HEK293T (cell line): ENCODE measurements at regions not wholly inside any gene's neighbourhood (a gene's known extent, or its start where the extent isn't known, plus 50 kb on each side); places are given as distances from the start of the nearest gene placed in this dataset.
"Not testable (repeated sequence)": the region's sequence is repeated elsewhere in the genome, so short reads cannot be mapped to it uniquely, and the experiment has no call there.

Experiments
- CTCF ChIA-PET: fragments of 350-600 bp; formaldehyde crosslinking; extraction: SDS; loops from one replicate; lab custom pipeline; 2021; ENCODE audit warnings: antibody characterized with exemption, inconsistent platforms; lab: Yijun Ruan, JAX
- POLR2A ChIA-PET: fragments of 350-600 bp; formaldehyde crosslinking; extraction: SDS; loops from one replicate; lab custom pipeline; 2020; ENCODE audit warnings: antibody characterized with exemption, inconsistent platforms; lab: Yijun Ruan, JAX
- DNase-seq: peaks from one replicate; pipeline ENCODE4 v3.0.0; 2012; ENCODE audit warnings: mixed read lengths; ENCODE audit errors: extremely low spot score
- ARNT ChIP-seq: fragments of 450-650 bp; IDR thresholded peaks from 2 replicates; pipeline ENCODE4 v1.6.1; 2017; ENCODE audit warnings: mild to moderate bottlenecking
- BHLHE40 ChIP-seq: fragments of 450-650 bp; IDR thresholded peaks from 2 replicates; pipeline ENCODE4 v1.6.1; 2016; ENCODE audit warnings: mild to moderate bottlenecking, moderate library complexity, borderline replicate concordance
- CTBP1 ChIP-seq: fragments of 450-650 bp; IDR thresholded peaks from 2 replicates; pipeline ENCODE4 v1.6.1; 2016; ENCODE audit warnings: borderline replicate concordance
- ELF4 ChIP-seq: fragments of 450-650 bp; IDR thresholded peaks from 2 replicates; pipeline ENCODE4 v1.6.1; 2017; ENCODE audit warnings: antibody characterized with exemption
- FOXA1 ChIP-seq: fragments of 450-650 bp; IDR thresholded peaks from 2 replicates; pipeline ENCODE4 v1.6.1; 2016; ENCODE audit warnings: mild to moderate bottlenecking
- FOXK2 ChIP-seq: fragments of 450-650 bp; IDR thresholded peaks from 2 replicates; pipeline ENCODE4 v1.6.1; 2016; ENCODE audit warnings: mild to moderate bottlenecking
- FOXM1 ChIP-seq: fragments of 450-650 bp; IDR thresholded peaks from 2 replicates; pipeline ENCODE4 v1.6.1; 2017; ENCODE audit warnings: mild to moderate bottlenecking, borderline replicate concordance
- HDGF ChIP-seq: fragments of 450-650 bp; IDR thresholded peaks from 2 replicates; pipeline ENCODE4 v1.6.1; 2017; ENCODE audit warnings: antibody characterized with exemption, borderline replicate concordance
- L3MBTL2 ChIP-seq: fragments of 450-650 bp; conservative IDR thresholded peaks from 2 replicates; pipeline ENCODE4 v1.6.1; 2016; ENCODE audit warnings: mild to moderate bottlenecking
- LEF1 ChIP-seq: fragments of 450-650 bp; IDR thresholded peaks from 2 replicates; pipeline ENCODE4 v1.6.1; 2017; ENCODE audit warnings: mild to moderate bottlenecking, borderline replicate concordance
- NFRKB ChIP-seq: fragments of 450-650 bp; IDR thresholded peaks from 2 replicates; pipeline ENCODE4 v1.6.1; 2016; ENCODE audit warnings: mild to moderate bottlenecking, moderate library complexity
- SP1 ChIP-seq: fragments of 450-650 bp; IDR thresholded peaks from 2 replicates; pipeline ENCODE4 v1.6.1; 2017
- SUZ12 ChIP-seq: fragments of 450-650 bp; IDR thresholded peaks from 2 replicates; pipeline ENCODE4 v1.6.1; 2016; ENCODE audit warnings: mild to moderate bottlenecking
- TARDBP ChIP-seq: fragments of 450-650 bp; IDR thresholded peaks from 2 replicates; pipeline ENCODE4 v1.6.1; 2016
- ZNF384 ChIP-seq: fragments of 450-650 bp; IDR thresholded peaks from 2 replicates; pipeline ENCODE4 v1.6.1; 2016
- TF ChIP-seq, protein P1 (sequence below): fragments of 450-650 bp; IDR thresholded peaks from 2 replicates; pipeline ENCODE4 v1.6.1; 2016

DNA sequence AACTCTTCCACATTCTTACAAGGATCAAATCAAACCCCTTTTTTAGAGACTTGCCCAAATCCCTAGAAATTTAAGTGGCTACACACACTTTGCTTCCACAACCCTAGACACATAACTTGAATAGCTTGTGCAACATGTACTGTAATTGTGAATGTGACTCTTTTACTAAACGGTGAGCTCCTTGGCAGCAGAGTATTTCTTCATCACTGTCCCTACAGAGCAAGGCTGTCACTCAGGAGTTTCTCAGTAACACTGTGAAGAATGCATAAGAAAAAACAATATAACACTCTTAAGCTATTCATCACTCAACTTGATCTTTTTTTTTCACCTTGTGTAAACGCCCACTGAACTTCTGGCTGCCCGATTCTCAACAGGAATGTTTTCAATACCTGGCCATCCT is 53.8 kb upstream of the ADAMTS18 start:
- ChIA-PET POLR2A (no interaction called here), CTCF (no interaction called here)
- TF ChIP-seq CTBP1, result no peak
- no peak for TF ChIP-seq FOXK2
- no peak for DNase-seq

DNA sequence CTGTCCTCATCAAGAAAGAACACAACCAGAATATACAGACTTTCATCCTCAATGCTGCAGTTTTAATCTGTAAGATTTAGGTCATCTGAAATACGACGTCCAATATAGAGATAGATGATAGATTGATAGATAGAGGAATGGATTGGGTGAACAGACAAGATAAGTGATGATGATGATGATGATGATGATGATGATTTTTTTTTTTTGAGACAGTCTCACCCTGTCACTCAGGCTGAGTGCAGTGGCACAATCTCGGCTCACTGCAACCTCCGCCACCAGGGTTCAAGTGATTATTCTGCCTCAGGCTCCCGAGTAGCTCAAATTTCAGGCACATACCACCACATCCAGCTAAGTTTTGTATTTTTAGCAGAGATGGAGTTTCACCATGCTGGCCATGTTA is 56.3 kb upstream of the ADAMTS18 start:
- TF ChIP-seq TARDBP, result no peak
- no peak for TF ChIP-seq NFRKB
- TF ChIP-seq CTBP1, result no peak
- no peak for TF ChIP-seq SP1
- no peak for TF ChIP-seq ZNF384
- no peak for TF ChIP-seq ARNT
- no peak for TF ChIP-seq FOXA1
- TF ChIP-seq FOXK2, result no peak
- no peak for TF ChIP-seq HDGF
- TF ChIP-seq FOXM1, result no peak
- no peak for TF ChIP-seq ELF4
- CTCF ChIA-PET, result no interaction called here

DNA sequence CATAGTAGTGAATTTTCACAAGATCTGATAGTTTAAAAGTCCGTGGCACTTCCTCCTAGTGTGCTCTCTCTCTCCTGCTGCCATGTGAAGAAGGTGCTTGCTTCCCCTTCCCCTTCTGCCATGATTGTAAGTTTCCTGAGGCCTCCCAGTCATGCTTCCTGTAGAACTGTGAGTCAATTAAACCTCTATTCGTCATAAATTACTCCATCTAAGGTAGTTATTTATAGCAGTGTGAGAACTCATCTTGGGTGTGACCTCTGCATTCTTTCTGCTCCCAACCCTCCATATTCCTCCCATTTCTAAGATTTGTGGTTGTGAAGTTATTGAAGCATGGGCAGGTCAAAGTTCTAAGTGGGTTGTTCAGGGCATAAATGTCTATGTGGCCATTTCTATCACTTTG is 62.1 kb upstream of the ADAMTS18 start:
- CTCF ChIA-PET, result no interaction called here
- POLR2A ChIA-PET, result no interaction called here
- TF ChIP-seq L3MBTL2, result no peak
- TF ChIP-seq TARDBP, result no peak
- no peak for TF ChIP-seq FOXA1
- no peak for TF ChIP-seq NFRKB
- TF ChIP-seq, protein P1, sequence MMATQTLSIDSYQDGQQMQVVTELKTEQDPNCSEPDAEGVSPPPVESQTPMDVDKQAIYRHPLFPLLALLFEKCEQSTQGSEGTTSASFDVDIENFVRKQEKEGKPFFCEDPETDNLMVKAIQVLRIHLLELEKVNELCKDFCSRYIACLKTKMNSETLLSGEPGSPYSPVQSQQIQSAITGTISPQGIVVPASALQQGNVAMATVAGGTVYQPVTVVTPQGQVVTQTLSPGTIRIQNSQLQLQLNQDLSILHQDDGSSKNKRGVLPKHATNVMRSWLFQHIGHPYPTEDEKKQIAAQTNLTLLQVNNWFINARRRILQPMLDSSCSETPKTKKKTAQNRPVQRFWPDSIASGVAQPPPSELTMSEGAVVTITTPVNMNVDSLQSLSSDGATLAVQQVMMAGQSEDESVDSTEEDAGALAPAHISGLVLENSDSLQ, result no peak
- no peak for TF ChIP-seq ZNF384
- no peak for TF ChIP-seq HDGF
- no peak for TF ChIP-seq BHLHE40
- TF ChIP-seq LEF1, result no peak
- TF ChIP-seq CTBP1, result no peak
- no peak for TF ChIP-seq ELF4
- no peak for TF ChIP-seq SUZ12
- TF ChIP-seq FOXM1, result no peak
- no peak for DNase-seq

More for the DNA sequence above, 56.3 kb upstream of the ADAMTS18 start:
- DNase-seq, result no peak
- POLR2A ChIA-PET, result no interaction called here

DNA sequence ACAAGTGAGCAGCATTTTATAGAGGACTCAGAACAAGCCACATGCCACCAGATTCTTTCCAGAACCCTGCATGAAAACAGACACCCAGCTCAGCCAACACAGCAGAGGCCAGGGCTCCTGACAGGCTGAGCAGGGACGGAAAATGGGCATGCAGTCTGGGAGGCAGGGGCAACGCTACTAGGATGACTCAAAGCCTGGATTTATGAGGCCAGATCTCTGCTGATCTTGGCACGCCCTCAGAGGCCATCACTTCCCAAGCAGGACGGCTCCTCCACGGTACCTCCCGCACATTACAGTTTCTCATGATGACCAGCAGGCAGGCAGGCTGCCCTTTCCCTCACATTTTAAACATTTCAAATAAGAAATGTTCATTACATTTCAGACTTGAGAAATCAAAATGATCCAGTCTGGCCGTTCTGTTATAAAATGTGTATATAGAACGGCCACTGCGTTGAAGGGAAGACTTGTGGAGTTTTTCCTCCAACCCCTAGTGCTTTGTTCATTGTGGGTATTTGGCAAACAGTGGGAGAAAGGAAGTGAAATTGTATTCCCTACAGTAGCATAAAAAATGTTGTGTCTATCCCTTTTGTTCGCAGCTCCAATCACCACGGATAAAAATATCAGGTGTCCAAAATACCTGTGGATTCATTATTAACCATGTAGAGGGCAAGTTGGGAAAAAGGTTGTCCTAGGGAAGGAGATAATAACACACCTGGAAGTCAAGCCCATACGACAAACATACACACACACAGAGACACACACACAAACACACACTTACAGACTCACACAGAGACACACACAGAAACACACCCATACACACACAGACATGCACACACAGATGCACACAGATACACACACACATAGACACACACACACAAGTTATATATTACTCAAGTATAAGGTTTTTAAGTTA is 64.8 kb upstream of the ADAMTS18 start:
- peak; percentile 27 for DNase-seq
- TF ChIP-seq CTBP1 (no peak), HDGF (no peak), TARDBP (no peak), FOXA1 (no peak), ARNT (no peak), ZNF384 (no peak), BHLHE40 (no peak), LEF1 (no peak), NFRKB (no peak), FOXK2 (no peak), FOXM1 (no peak), ELF4 (no peak), SUZ12 (no peak), SP1 (no peak), L3MBTL2 (no peak)
- TF ChIP-seq, protein P1, result no peak
- ChIA-PET CTCF (no interaction called here), POLR2A (interaction anchor here (0.7 kb wide), 1 partner anchor 1928 kb away, joined by 3 read pairs; no protein-coding TSS in a partner anchor)

DNA sequence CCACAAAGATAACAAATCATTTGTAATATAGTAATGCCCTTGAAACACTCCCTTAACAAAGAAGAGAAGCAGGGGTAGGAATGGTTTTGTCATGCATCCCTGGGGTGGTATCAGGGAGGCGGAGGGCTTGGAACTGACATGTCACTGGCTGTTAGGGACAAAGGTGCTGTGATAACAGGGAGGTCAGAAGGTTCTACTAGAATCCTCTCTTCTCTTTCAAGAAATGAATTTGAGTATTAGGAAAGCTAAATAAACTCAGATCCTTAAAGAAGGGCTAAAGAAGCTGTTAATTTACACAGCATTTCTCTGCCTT is 65.4 kb upstream of the ADAMTS18 start:
- no peak for TF ChIP-seq ARNT
- no peak for TF ChIP-seq SUZ12
- no peak for TF ChIP-seq NFRKB
- TF ChIP-seq L3MBTL2, result no peak

DNA sequence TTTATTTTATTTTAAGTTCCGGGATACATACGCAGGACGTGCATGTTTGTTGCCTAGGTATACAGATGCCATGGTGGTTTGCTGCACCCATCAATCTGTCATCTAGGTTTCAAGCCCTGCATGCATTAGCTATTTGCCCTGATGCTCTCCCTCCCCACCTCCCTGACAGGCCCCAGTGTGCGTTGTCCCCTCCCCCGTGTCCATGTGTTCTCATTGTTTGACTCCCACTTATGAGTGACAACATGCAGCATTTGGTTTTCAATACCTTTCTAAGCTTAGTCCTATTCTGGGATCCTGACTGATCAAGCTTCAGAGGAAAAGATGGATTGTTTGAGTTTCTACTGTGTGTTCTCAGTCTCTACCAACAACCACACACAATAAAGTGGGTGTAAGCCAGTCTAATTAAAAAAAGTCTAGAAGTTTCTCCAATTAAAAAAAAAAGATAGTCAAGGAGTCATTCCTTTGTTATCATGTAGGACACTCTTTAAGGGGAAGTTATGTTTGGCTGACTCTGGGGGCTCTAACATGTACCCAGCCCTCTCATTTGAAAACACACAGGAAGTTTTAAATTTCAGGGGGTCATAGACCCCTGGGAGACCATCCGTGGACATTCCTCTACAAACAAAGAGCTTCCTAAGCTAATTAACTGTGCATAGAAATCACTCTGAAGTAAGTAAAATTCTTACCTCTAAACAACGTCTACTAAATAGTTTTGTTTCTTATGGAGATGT is 66.3 kb upstream of the ADAMTS18 start:
- ChIA-PET POLR2A (no interaction called here), CTCF (no interaction called here)
- DNase-seq, result no peak
- TF ChIP-seq FOXM1 (no peak), NFRKB (no peak), BHLHE40 (no peak)

More for the DNA sequence above, 65.4 kb upstream of the ADAMTS18 start:
- no peak for DNase-seq
- CTCF ChIA-PET, result no interaction called here
- POLR2A ChIA-PET, result no interaction called here

DNA sequence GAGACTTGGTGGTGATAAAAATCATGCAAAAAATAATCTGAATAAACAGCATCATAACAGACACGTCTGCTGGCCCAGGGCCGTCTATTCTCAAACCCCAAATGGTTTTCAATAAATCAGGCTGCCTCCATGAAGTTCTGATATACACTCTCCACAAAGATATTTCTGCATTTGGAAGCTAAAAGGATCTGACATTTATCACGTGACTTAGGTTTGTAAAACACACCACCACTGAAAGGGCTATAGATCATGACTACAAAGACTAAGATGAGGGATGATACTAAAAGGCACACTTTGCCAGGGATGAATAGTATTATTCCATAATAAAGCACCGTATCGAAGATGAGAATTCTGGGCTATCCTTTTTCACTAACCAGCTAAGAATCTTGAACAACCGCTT is 67.6 kb upstream of the ADAMTS18 start:
- CTCF ChIA-PET, result no interaction called here
- POLR2A ChIA-PET, result no interaction called here

DNA sequence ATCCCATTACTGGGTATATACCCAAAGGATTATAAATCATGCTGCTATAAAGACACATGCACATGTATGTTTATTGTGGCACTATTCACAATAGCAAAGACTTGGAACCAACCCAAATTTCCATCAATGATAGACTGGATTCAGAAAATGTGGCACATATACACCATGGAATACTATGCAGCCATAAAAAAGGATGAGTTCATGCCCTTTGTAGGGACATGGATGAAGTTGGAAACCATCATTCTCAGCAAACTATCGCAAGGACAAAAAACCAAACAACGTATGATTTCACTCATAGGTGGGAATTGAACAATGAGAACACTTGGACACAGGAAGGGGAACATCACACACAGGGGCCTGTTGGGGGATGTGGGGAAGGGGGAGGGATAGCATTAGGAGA is 71.7 kb upstream of the ADAMTS18 start:
- CTCF ChIA-PET, POLR2A ChIA-PET, DNase-seq: not testable (repeated sequence)

More for the DNA sequence above, 67.6 kb upstream of the ADAMTS18 start:
- no peak for DNase-seq
- TF ChIP-seq ELF4 (no peak), HDGF (no peak), FOXA1 (no peak), LEF1 (no peak), FOXM1 (no peak), SP1 (no peak), L3MBTL2 (no peak), NFRKB (no peak), CTBP1 (no peak), TARDBP (no peak), BHLHE40 (no peak), FOXK2 (no peak)
- TF ChIP-seq, protein P1, result no peak
